Liver (tissue), 3 donors: ENCODE measurements at regions not wholly inside any gene's neighbourhood (a gene's known extent, or its start where the extent isn't known, plus 50 kb on each side); places are given as distances from the start of the nearest gene placed in this dataset.

ENCODE experiments used
- ATF3 ChIP-seq: IDR thresholded peaks from 2 replicates; pipeline ENCODE4 v1.6.1; 2016; ENCODE audit warnings: antibody characterized with exemption
- CTCF ChIP-seq: fragments of 150-350 bp; IDR thresholded peaks from 2 replicates; pipeline ENCODE4 v1.5.1; 2017; ENCODE audit warnings: improper control_type of control experiment, low read depth, low read length; ENCODE audit not compliant: missing input control
- EGR1 ChIP-seq, 2 donors: IDR thresholded peaks; 2 replicates each; pipeline ENCODE4 v1.6.1; 2016 to 2018; ENCODE audit warnings: antibody characterized with exemption in 2 of 2, low read depth in 2 of 2
- FOXA1 ChIP-seq: IDR thresholded peaks from 2 replicates; pipeline ENCODE4 v1.6.1; 2016; ENCODE audit warnings: antibody characterized with exemption
- HNF4A ChIP-seq, 2 donors: conservative IDR thresholded peaks; 2 replicates each; pipeline ENCODE4 v1.6.1; 2016; ENCODE audit warnings: antibody characterized with exemption in 2 of 2, mild to moderate bottlenecking in 2 of 2
- MAX ChIP-seq: IDR thresholded peaks from 2 replicates; pipeline ENCODE4 v1.6.1; 2016; ENCODE audit warnings: antibody characterized with exemption
- RAD21 ChIP-seq, 2 donors: IDR thresholded peaks; 2 replicates each; pipeline ENCODE4 v1.6.1; 2016; ENCODE audit warnings: antibody characterized with exemption in 2 of 2, mild to moderate bottlenecking in 2 of 2
- REST ChIP-seq: IDR thresholded peaks from 2 replicates; pipeline ENCODE4 v1.6.1; 2016; ENCODE audit warnings: antibody characterized with exemption, mild to moderate bottlenecking
- SP1 ChIP-seq: IDR thresholded peaks from 2 replicates; pipeline ENCODE4 v1.6.1; 2018; ENCODE audit warnings: antibody characterized with exemption, mild to moderate bottlenecking
- TAF1 ChIP-seq: conservative IDR thresholded peaks from 2 replicates; pipeline ENCODE4 v1.6.1; 2016; ENCODE audit warnings: antibody characterized with exemption, mild to moderate bottlenecking
- donor health status: healthy.
- donor health status: healthy.

- TF ChIP-seq CTCF (no peak), SP1 (no peak), RAD21 (IDR thresholded peaks at IDR 0.05) (no peak), EGR1 (IDR thresholded peaks at IDR 0.05; ENCODE audit: low read depth in 2 of 2) (no peak), TAF1 (no peak), REST (no peak), FOXA1 (no peak), HNF4A (conservative IDR thresholded peaks at IDR 0.05) (no peak), ATF3 (no peak), MAX (no peak)
Measured at GRCh38 chr4:112818594-112818965, 181.6 kb downstream of the LARP7 start.
